Upper lobe of left lung (tissue), 4 donors: ENCODE measurements at regions not wholly inside any gene's neighbourhood (a gene's known extent, or its start where the extent isn't known, plus 50 kb on each side); places are given as distances from the start of the nearest gene placed in this dataset.

ENCODE experiments used
- CTCF ChIP-seq, 6 experiments: fragments of 450-650 bp in 4 of 6; fragments of 200-600 bp in 2 of 6; sonication (generic) in 2 of 6; IDR thresholded peaks; one replicate each; pipeline ENCODE4 v1.5.1; 2016 to 2019; ENCODE audit warnings: antibody characterized with exemption in 6 of 6
- POLR2A ChIP-seq, 4 donors: fragments of 450-650 bp; IDR thresholded peaks; one replicate each; pipeline ENCODE4 v1.5.1; 2016 to 2017; ENCODE audit warnings: antibody characterized with exemption in 4 of 4, mild to moderate bottlenecking in 2 of 4

- TF ChIP-seq CTCF (IDR thresholded peaks at IDR 0.05) (no peak), POLR2A (IDR thresholded peaks at IDR 0.05) (no peak)
Measured at GRCh38 chr22:22824340-22825212, 63.0 kb upstream of the IGLL5 start.
